Suppressor macrophage treated with lipopolysaccharide for 4 hours (primary cell): ENCODE measurements at regions not wholly inside any gene's neighbourhood (a gene's known extent, or its start where the extent isn't known, plus 50 kb on each side); places are given as distances from the start of the nearest gene placed in this dataset.

Experiments
- DNase-seq: peaks from one replicate; pipeline ENCODE4 v3.0.0-alpha.2; 2020

GRCh38 chr2:106631281-106631680 lies 144.1 kb downstream of the CD8B2 start:
- DNase-seq = no peak

DNA sequence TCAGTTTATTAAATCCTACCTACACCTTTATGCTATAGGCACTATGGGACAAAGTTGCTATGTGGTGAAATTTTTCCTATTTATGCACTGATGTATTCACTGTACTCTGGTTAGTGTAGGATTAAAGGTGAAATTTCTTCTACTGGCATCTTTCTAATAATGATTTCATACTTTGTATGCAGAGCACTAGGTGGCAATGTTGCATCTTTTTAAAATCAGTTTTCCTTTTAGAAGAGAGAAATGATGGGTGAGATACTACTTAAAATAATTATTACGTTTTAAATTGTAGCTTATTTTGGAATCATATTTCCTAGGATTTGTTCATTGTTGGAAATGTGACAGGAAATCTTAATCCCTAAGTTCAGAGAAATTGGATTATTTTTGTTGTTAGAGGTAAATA lies 150.9 kb downstream of the CD8B2 start:
- peak; percentile 5 for DNase-seq

DNA sequence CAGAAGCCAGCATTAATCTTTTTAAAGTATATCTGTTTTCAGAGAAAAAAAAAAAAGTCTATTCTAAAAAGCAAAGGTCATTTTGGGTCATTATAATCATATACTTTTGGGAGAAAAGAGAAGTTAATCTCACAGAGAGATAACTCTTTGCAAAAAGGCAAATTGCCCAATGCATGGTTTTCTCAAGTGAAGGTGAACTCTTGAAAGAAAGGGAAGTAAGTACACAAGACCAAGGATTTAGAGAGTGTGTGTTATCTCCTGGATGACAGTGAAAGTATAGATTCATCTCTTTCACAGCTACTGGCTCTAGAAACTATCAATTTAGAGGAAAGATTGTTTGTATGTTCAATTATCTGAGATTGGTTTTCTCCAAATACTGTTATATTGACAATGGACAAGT lies 151.4 kb downstream of the CD8B2 start:
- DNase-seq = no peak

DNA sequence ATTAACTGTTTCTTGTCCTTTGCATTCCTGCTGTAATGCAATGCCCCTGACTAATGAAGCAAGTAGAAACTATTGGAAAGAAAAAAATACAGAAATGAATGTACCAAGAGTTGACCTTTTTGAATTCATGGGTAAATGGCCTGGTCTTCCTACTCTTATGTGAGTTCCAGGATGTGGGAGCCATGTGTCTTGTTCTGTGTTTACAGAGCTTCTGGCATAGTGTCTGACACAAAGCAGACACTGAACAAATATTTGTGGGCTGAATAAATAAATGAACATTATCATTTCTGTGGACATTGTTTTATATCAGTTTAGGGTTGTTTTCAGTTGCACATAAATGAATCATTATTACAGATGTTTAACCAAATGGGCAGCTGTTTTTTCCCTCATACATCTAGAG lies 155.5 kb downstream of the CD8B2 start:
- no peak for DNase-seq

GRCh38 chr2:106644623-106645022 lies 157.5 kb downstream of the CD8B2 start:
- DNase-seq = no peak

DNA sequence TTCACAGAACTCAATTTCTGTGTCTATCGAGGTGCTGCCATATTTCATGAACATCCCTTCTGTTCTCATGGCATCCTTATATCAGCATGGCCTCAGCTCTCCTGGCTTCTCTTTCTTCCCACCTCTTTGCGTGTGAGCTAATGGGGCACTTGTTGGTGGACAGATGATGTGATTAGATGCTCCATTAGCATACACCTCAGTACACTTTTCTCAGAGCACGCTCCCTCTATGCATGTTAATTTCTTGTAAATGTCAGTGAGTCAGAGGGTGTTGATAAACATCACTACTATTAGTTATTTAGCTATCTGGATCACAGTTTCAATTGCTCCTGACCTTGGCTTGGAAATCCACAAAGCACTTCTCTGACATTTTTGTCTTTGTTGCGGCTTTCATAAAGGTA lies 159.4 kb downstream of the CD8B2 start:
- DNase-seq = no peak

DNA sequence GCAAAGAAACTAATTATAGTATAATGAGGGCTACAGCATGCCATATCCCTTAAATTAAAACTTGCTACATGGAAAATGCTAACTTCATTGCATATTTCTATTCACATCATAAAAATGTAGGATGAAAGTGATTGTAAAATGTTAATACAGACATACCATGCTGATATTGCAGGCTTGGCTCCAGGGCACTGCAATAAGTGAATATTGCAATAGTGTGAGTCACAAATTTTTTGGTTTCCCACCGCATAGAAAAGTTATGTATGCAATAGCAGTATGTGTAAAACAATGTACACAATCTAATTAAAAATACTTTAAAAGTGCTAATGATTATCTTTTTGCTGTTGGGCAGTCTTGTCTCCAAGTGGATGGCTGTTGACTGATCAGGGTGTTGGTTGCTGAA lies 162.1 kb downstream of the CD8B2 start:
- DNase-seq = no peak

DNA sequence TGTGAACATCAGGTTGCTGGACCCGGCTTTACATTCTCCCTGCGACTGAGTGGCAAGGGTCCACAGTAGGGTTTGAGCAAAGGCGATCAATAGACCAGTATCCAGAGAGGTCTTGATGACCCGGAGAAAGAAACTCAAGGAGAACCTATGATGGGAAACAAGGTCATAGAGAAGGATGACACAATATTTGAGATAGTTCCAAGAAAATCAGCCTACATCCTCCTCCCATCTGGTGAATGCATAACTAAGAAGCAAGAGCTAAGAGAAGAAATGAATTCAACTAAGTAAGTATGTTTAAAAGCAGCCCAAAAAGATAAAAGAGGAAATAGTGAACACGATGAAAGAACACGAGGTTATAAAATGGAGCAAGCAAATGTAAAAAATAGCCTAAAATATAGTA lies 166.3 kb downstream of the CD8B2 start:
- no peak for DNase-seq

DNA sequence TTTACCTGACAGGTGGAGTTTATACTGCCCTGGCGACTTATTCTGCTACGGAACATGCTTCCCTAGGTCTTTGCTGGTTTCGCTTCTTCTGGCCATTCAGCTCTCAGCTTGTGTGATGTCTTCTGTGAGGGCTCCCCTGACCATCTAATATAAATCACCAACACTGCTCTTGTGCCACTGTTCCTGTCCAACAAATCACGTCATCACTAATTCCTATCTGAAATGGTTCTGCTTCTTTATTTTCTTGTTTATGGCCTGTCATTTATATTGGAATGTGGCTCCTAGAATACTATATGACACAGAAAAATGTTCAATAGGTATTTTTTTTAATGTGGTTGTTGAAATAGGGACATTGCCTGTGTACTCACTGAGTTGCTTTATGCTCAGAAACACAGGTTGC lies 171.5 kb downstream of the CD8B2 start:
- no peak for DNase-seq

DNA sequence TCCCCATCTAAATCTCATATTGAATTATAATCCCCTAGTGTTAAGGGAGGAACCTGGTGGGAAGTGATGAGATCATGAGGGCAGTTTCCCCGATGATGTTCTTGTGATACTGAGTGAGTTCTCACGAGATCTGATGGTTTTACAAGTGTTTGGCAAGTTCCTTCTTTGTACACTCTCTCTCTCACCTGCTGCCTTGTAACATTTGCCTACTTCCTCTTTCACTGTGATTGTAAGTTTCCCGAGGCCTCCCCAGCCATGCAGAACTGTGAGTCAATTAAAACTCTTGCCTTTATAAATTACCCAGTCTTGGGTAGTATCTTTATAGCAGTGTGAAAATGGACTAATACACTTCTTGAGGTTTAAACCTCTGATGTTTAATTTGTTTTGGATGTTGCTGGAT lies 177.5 kb downstream of the CD8B2 start:
- peak; percentile 34 for DNase-seq

DNA sequence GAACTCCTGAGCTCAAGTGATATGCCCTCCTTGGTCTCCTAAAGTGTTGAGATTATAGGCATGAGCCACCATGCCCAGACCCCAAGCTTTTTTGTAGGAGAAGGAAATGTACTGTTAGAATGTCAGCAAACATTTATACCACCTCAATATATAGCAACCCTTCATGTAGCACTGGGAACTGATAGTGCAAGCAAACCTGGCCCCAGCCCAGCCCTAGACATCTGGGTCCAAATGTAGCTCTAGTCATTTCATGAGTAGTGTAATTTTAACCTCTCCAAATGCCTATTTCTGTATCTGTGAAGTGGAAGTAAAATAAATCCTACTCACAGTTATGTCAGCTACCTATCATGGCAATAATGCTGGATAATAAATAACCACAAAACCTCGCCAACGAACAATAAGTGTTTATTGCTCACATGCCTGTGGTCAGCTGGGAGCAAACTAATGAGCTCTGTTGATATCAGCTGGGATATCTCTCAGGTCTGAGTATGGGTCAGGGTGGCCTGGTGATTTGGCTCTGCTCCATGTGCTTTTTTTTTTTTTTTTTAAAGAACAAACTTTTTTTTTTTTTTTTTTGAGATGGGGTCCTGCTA lies 180.4 kb downstream of the CD8B2 start:
- DNase-seq = no peak

GRCh38 chr2:106685180-106685897 lies 198.2 kb downstream of the CD8B2 start:
- DNase-seq = no peak

GRCh38 chr2:106686814-106687213 lies 199.2 kb downstream of the ST6GAL2 start:
- no peak for DNase-seq

GRCh38 chr2:106694964-106695470 lies 190.9 kb downstream of the ST6GAL2 start:
- DNase-seq = no peak

GRCh38 chr2:106695919-106696318 lies 190.0 kb downstream of the ST6GAL2 start:
- DNase-seq = no peak

DNA sequence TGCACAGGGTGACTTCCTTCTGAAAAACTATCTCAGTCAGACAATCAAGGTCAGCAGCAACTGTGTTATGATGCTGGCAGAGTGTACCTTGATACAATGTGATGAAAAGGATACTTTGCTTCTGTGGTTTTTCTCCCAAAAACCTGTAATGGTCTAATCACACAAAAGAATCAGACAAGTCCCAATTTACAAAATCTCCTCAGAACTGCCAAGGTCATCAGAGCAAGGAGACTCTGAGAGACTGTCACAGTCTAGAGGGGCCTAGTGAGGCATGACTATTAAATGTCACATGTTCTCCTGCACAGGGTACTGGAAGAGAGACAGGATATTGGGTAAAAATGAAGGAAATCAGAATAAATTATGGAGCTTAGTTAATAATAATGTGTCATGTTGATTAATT lies 185.4 kb downstream of the ST6GAL2 start:
- DNase-seq = no peak

GRCh38 chr2:106701203-106702022 lies 184.6 kb downstream of the ST6GAL2 start:
- DNase-seq = no peak

GRCh38 chr2:106703161-106703560 lies 182.8 kb downstream of the ST6GAL2 start:
- DNase-seq = no peak

DNA sequence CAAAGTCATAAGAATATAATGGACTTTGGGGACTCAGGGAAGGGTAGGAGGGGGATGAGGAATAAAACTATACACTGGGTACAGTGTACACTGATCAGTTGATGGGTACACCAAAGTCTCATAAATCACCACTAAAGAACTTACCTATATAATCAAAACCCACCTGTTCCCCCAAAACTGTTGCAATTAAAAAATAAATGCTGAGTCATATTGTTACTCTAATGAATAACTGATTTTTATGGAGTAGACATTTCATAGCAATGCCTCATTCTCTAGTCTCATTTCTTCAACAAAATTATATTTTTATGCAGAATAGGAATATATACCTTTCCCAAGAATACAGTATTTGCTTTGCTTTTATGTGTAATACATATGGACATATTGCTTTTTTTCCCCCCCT lies 181.2 kb downstream of the ST6GAL2 start:
- DNase-seq = no peak

DNA sequence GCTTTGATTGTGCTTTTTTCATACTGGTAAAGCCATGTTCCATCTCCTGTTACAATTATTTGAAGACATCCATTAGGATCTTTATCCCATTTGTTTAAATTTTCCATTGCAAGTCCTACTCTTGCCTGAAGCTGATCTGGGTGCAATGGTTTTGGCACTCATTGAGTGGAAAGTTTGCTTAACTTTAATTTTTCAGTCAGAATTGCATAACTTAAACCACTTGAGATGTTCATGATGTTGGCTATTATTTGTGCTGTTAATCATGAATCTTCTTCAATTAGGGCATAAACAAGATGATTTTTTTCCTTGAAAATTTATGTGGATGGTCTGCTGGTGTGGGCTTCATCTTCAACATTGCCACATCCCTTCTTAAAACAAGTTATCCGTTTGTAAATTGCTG lies 180.1 kb downstream of the ST6GAL2 start:
- no peak for DNase-seq

DNA sequence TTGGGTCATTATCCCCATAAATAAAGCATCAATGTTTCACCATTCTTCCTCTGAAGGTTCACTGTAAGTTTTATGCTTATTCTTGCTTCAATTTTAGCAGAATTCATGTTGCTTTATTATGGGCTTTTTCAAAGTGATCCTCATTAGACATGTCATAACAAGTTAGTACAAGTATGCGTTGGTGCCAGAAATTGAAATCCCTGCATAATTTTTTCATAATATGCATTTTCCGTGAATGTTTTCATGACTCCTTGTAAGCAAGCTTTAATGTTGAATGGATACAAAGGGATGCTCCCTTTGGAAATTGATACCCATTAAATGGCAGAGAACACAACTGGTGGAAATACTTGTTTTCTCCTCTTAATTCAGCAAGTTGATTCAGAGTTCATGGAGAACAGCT lies 179.7 kb downstream of the ST6GAL2 start:
- DNase-seq = no peak

DNA sequence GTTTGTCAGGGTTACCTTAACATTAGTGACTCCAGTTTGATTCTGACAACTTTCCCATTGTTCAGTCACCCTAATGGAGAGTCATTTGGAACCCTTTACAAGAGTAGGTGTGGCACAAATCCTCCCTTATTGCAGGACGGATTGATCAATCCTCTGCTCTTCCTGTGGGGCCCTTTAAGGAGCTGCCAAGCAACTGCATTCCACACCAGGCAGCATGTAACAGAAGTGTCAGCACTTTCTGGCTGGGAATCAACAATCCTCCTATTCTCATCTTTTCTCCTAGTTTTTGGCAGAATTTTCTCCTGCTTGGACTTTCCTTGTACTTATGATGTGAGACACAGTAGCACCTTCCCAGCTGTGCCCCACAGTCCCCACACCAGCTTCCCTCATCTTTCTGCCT lies 177.8 kb downstream of the ST6GAL2 start:
- no peak for DNase-seq

DNA sequence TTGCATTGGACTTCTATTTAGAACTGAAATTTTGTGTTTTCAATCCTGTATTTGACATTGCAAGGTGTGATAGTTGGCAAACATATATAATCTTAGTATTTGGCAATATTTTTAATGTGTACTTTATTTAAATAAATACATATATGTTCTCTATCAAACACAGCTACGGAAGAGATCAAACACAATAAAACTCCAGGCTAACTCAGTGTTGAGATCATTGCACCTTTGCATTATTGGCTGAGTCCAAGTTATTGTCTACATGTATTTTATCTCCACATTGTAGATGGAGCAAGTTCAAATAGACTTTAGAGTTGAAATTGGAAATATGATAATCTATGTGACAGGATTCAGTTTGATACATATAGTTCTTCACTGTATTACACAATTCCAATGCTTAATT lies 176.7 kb downstream of the ST6GAL2 start:
- no peak for DNase-seq

DNA sequence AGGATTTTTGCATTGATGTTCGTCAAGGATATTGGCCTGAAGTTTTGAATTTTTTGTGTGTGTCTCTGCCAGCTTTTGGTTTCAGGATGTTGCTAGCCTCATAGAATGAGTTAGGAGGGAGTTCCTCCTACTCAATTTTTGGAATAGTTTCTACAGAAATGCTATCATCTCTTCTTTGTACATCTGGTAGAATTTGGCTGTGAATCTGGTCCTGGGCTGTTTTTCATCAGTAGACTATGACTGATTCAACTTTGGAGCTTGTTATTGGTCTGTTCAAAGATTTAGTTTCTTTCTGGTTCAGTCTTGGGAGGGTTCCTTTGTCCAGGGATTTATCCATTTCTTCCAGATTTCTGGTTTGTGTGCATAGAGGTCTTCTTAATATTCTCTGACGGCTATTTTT lies 166.7 kb downstream of the ST6GAL2 start:
- DNase-seq = no peak
